OCI-LY3 (cell line): ENCODE measurements at regions not wholly inside any gene's neighbourhood (a gene's known extent, or its start where the extent isn't known, plus 50 kb on each side); places are given as distances from the start of the nearest gene placed in this dataset.

Source experiments
- H2AFZ ChIP-seq: fragments of 200-600, 300-600 bp; shearing (Covaris generic); 2 replicates; pipeline ENCODE4 v1.6.0; 2014; ENCODE audit warnings: antibody characterized with exemption, low read depth, low read length
- H3K27ac ChIP-seq: fragments of 200-600, 300-600 bp; sonication (generic); 2 replicates; pipeline ENCODE4 v1.5.1; 2014; ENCODE audit warnings: mild to moderate bottlenecking, low read length, moderate library complexity, mixed read lengths
- H3K27me3 ChIP-seq: fragments of 200-600, 300-600 bp; sonication (generic); 2 replicates; pipeline ENCODE4 v1.6.1; 2014; ENCODE audit warnings: low read depth, low read length, mixed read lengths
- H3K36me3 ChIP-seq: fragments of 200-600, 300-600 bp; sonication (generic); replicated peaks from 2 replicates; pipeline ENCODE3; 2014; ENCODE audit warnings: low read depth, low read length, mixed read lengths
- H3K4me1 ChIP-seq: fragments of 300-600, 200-600 bp; sonication (generic); 2 replicates; pipeline ENCODE4 v1.6.1; 2014; ENCODE audit warnings: low read length, mixed read lengths
- H3K4me2 ChIP-seq: fragments of 200-600, 300-600 bp; sonication (generic); 2 replicates; pipeline ENCODE4 v1.6.1; 2014; ENCODE audit warnings: low read length, mixed read lengths
- H3K4me3 ChIP-seq: fragments of 300-600, 200-600 bp; sonication (generic); 2 replicates; pipeline ENCODE4 v1.5.1; 2014; ENCODE audit warnings: antibody characterized with exemption, mild to moderate bottlenecking, low read length, moderate library complexity
- H3K79me2 ChIP-seq: fragments of 300-600, 200-600 bp; shearing (Covaris generic); 2 replicates; pipeline ENCODE4 v1.6.1; 2014; ENCODE audit warnings: mild to moderate bottlenecking, low read length, mixed read lengths
- H3K9ac ChIP-seq: fragments of 300-600, 200-600 bp; shearing (Covaris generic); 2 replicates; pipeline ENCODE4 v1.6.0; 2014; ENCODE audit warnings: mild to moderate bottlenecking, low read length, moderate library complexity
- H3K9me3 ChIP-seq: fragments of 200-600, 300-600 bp; shearing (Covaris generic); 2 replicates; pipeline ENCODE4 v1.6.1; 2014; ENCODE audit warnings: low read length, mixed read lengths; ENCODE audit not compliant: insufficient read depth
- H4K20me1 ChIP-seq: fragments of 200-600, 300-600 bp; sonication (generic); 2 replicates; pipeline ENCODE4 v1.6.1; 2016; ENCODE audit warnings: low read length, mixed read lengths; ENCODE audit not compliant: insufficient read depth
- EZH2phosphoT487 ChIP-seq: fragments of 200-600 bp; shearing (Covaris generic); IDR thresholded peaks from 2 replicates; pipeline ENCODE4 v1.6.1; 2018; ENCODE audit warnings: antibody characterized with exemption, mixed run types, low read depth
- TF ChIP-seq, protein P1 (sequence below): fragments of 200-600, 300-600 bp; sonication (generic); IDR thresholded peaks from 2 replicates; pipeline ENCODE4 v1.5.1; 2014; ENCODE audit warnings: antibody characterized with exemption, low read length, low read depth

DNA sequence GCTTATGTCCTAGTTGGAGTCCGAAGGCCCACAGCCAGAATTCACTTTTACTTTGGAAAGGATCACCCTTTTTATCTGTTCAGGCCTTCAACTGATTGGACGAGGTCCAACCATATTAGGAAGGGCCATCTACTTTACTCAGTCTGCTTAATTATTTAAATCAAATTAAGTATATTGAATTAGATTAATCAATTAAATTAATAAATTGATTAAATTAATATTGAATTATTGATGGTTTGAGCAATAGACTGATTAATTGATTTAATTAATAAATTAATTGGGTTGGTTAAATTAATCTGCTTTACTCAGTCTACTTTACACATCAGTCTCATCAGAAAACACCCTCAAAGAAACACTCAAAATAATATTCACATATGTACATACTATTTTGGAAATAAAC is 816.9 kb upstream of the POT1 start:
- TF ChIP-seq, protein P1, sequence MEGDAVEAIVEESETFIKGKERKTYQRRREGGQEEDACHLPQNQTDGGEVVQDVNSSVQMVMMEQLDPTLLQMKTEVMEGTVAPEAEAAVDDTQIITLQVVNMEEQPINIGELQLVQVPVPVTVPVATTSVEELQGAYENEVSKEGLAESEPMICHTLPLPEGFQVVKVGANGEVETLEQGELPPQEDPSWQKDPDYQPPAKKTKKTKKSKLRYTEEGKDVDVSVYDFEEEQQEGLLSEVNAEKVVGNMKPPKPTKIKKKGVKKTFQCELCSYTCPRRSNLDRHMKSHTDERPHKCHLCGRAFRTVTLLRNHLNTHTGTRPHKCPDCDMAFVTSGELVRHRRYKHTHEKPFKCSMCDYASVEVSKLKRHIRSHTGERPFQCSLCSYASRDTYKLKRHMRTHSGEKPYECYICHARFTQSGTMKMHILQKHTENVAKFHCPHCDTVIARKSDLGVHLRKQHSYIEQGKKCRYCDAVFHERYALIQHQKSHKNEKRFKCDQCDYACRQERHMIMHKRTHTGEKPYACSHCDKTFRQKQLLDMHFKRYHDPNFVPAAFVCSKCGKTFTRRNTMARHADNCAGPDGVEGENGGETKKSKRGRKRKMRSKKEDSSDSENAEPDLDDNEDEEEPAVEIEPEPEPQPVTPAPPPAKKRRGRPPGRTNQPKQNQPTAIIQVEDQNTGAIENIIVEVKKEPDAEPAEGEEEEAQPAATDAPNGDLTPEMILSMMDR: no peak
- TF ChIP-seq EZH2phosphoT487: no peak
- Histone ChIP-seq H3K4me3 (no peak overlapping the region), H3K79me2 (no peaks in the 10 kb centered on the region), H3K9ac (no peak overlapping the region), H3K27me3 (no peaks in the 10 kb centered on the region), H3K36me3 (no peaks in the 10 kb centered on the region), H4K20me1 (no peaks in the 10 kb centered on the region), H3K4me1 (no peaks in the 10 kb centered on the region), H3K9me3 (no peaks in the 10 kb centered on the region), H2AFZ (no peak overlapping the region), H3K27ac (no peak overlapping the region), H3K4me2 (no peak overlapping the region)

DNA sequence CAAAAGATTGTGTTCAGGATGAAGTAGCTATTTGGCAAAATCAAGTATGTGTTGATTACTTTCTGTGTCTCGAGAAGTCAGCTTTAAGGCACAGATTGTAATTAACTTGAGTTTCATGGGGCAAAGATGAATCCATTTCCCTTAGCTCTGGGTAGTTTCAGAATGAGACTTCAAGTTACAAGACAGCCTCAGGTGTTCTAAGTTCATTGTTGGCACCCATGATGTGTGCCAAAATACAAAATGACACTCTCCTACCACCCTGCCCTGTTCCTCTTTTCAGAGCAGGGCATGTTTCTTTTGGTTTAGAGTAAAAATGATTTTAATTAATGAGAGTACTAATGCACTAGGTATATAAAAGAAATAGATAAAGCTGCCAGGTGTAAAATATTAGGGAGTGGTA is 797.6 kb upstream of the POT1 start:
- Histone ChIP-seq H3K9me3 (no peaks in the 10 kb centered on the region), H4K20me1 (no peaks in the 10 kb centered on the region), H3K9ac (no peak overlapping the region), H3K4me2 (peak overlapping the region; percentile 19; the same call in 1 of the 2 replicates), H3K79me2 (no peaks in the 10 kb centered on the region), H3K4me1 (peaks cover 9% of the 10 kb centered on the region), H2AFZ (no peak overlapping the region), H3K27me3 (no peaks in the 10 kb centered on the region), H3K27ac (no peak overlapping the region), H3K4me3 (no peak overlapping the region), H3K36me3 (no peaks in the 10 kb centered on the region)
- TF ChIP-seq, protein P1: no peak
- TF ChIP-seq EZH2phosphoT487: no peak

DNA sequence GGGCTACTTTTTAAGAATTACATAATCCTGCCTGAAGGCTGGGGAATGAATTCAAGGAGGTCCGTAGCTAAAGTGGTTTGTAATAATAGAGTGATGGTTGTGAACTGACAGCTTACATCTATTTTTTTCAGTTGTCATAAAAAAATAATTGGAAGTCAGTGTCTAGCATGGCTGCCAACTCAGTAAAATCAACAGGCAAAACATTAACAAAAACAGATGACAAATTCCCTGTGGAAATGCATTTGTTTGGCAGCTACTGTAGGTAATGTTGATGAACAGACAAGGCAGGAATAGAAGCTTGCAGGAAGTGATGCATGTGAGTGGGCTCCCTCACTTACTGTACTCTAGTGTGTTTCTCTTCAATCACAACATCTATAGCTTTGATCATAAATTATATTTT is 766.0 kb upstream of the POT1 start:
- Histone ChIP-seq H3K4me3 (no peak overlapping the region), H3K4me2 (no peak overlapping the region), H3K9ac (no peak overlapping the region), H4K20me1 (no peaks in the 10 kb centered on the region), H3K4me1 (no peaks in the 10 kb centered on the region), H3K79me2 (no peaks in the 10 kb centered on the region), H3K9me3 (no peaks in the 10 kb centered on the region), H3K36me3 (no peaks in the 10 kb centered on the region), H3K27ac (no peak overlapping the region), H3K27me3 (no peaks in the 10 kb centered on the region), H2AFZ (no peak overlapping the region)
- no peak for TF ChIP-seq EZH2phosphoT487
- TF ChIP-seq, protein P1: no peak

DNA sequence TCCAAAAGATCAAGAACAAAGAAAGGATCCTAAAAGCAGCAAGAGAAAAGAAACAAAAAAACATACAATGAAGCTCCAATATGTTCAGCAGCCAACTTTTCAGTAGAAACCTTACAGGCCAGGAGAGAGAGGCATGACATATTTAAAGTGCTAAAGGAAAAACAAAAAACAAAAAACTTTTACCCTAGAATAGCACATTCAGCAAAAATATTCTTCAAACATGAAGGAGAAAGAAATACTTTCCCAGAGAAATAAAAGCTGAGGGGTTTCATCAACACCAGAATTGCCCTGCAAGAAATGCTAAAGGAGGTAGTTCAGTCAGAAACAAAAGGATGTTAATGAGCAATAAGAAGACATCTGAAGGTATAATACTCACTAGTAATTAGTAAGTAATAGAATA is 753.5 kb upstream of the POT1 start:
- Histone ChIP-seq H2AFZ (no peak overlapping the region), H3K9me3 (no peaks in the 10 kb centered on the region), H3K4me3 (no peak overlapping the region), H3K27ac (no peak overlapping the region), H3K9ac (no peak overlapping the region), H3K27me3 (no peaks in the 10 kb centered on the region), H3K4me2 (no peak overlapping the region), H3K79me2 (no peaks in the 10 kb centered on the region), H4K20me1 (no peaks in the 10 kb centered on the region), H3K36me3 (no peaks in the 10 kb centered on the region), H3K4me1 (peaks cover 13% of the 10 kb centered on the region)
- TF ChIP-seq, protein P1: no peak
- TF ChIP-seq EZH2phosphoT487: no peak
